ENCODE measurements at regions not wholly inside any gene's neighbourhood (a gene's known extent, or its start where the extent isn't known, plus 50 kb on each side); places are given as distances from the start of the nearest gene placed in this dataset.
"Not testable (repeated sequence)": the region's sequence is repeated elsewhere in the genome, so short reads cannot be mapped to it uniquely, and the experiment has no call there.

DNA sequence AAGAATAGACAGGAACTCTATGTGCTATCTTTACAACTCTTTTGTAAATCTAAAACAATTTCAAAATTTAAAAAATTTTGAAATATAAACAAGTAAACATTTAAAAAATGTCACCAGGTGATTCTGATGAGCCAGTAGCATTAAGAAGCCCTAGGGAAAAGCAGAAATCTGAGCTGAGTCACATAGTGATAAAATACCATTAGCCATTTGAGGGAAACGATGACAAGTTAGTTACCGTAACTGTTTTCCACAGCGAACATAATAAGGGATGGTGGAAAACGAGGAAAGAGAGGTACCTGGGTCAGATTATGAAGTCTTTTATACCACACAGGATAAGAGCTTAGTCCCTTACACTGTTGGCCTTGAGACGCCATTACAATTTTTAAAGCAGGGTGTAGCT lies 55.5 kb downstream of the PRR15 start:
- no peak for DNase-seq

DNA sequence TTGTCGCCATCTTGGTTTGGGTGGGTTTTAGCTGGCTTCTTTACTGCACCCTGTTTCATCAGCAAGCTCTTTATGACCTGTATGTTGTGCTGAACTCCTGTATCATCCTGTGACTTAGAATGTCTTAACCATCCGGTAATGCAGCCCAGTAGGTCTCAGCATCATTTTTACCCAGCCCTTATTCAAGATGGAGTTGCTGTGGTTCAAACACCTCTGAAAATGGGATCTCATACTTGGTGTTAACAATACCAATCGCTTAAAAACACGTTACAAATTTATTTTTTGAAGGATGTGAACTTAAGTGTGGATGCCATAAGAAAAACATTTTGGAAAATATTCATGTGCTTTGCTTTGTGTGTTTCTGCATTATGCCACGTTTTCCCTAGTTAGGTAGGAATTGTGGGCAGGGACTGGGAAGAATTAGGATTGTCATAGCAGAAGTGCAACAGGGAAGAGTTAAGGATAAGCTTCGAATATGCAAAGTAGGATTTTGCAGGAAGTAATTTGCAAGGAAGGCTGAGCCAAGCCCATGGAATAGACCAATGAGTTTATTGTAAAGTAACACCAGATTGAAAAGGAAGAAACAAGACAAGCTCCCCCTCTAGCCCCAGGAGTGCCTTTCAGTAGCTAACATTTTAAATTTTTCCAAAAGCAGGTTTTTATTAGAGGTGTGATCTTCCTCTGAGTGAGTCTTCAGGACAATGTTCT lies 56.4 kb downstream of the PRR15 start:
- DNase-seq: no peak

- no peak for DNase-seq
Observed at GRCh38 chr7:29620556-29620930, 56.9 kb downstream of the PRR15 start.

GRCh38 chr7:29622335-29623265 lies 59.0 kb downstream of the PRR15 start:
- DNase-seq: no peak

DNA sequence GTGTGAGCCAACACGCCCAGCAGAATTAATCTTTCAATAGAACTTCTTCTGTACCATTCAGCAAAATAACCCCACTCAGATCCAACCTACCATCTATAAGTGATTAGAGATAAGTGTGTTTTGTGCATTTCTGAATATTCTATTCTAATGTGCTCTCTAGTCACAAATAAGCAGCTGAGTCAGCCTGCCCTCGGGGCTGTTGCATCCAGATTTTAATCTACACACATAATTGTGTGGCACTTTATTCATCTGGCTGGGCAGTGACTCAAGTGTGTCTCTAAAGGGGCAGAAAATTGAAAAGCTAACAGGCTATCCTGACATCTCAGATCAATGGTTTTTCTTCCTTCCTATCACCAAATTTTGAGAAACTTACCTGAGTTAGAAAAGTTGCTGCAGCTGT lies 60.3 kb downstream of the PRR15 start:
- no peak for DNase-seq

GRCh38 chr7:29626730-29627129 lies 63.1 kb downstream of the PRR15 start:
- DNase-seq: no peak

DNA sequence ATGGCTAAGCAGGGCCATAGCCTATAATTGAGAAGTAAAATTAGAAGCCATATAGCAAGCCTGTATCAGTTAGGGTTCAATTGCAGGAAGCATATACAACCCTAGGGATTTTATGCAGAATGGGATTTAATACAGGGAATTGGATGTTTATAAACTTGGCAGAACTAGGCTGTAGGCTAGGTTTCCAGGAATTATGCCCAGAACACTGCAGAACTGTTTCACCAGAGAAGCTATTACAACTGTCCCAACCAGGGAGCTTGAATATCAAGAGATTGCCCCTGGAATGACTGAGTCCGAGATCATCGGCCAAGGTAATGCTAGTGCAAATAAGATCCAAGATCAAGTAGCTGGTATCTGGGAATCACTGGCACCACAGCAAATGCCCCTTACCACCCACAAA lies 64.0 kb downstream of the PRR15 start:
- DNase-seq: no peak

GRCh38 chr7:29629507-29629906 lies 65.9 kb downstream of the PRR15 start:
- DNase-seq: no peak

DNA sequence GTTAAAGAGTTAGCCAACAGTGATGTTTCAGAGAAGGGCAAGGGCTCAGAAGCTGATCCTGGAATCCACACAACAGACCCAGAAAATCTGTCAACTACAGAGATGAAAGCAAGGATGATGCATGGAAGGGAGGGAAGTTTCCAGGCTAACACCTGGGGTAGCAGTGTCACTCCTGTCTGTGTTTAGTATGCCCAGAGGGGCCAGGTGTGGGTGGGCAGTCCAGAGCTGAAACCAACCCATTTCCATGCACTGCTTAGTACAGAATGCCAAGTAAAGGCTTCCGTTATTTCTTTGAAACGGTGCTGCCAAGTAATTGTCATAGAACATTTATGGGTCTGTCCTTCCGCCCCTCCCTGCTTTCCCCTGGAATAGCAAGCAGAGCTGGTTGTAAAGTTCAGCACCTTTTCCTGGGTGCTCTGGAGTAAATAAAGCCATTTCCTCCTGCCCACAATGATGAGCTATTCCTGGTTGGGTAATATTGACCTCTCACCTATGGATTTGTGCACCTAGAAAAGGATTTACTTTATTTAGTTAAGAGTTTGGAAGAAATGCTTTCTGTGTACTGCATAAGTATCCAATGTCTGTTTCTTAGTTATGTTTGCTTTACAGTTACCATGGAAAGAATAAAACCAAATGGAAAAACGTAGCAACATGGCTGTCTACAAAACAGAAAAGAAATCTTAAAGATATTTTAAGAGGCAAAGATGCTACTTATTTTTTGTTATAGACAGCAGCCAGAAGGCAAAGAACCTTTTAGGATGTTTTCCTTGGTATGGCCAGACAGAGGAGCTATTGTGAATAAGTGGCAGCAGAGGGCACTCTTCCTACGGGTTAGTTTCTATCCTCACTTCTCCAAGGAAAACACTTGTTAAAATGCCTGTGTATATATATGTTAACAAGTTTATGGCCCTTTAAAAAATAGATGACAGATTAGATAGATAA lies 71.7 kb downstream of the PRR15 start:
- DNase-seq: peak; percentile 5

GRCh38 chr7:29636009-29636351 lies 72.3 kb downstream of the PRR15 start:
- DNase-seq: no peak

GRCh38 chr7:29637374-29637773 lies 73.7 kb downstream of the PRR15 start:
- no peak for DNase-seq

GRCh38 chr7:29638841-29639240 lies 75.2 kb downstream of the PRR15 start:
- DNase-seq: not testable (repeated sequence)

GRCh38 chr7:29639386-29639785 lies 75.8 kb downstream of the PRR15 start:
- DNase-seq: no peak

- DNase-seq: no peak
Observed at GRCh38 chr7:29639886-29640595, 76.4 kb downstream of the PRR15 start.

GRCh38 chr7:29641651-29642050 lies 78.0 kb downstream of the PRR15 start:
- DNase-seq: no peak

GRCh38 chr7:29642494-29643155 lies 79.0 kb downstream of the PRR15 start:
- DNase-seq: no peak

DNA sequence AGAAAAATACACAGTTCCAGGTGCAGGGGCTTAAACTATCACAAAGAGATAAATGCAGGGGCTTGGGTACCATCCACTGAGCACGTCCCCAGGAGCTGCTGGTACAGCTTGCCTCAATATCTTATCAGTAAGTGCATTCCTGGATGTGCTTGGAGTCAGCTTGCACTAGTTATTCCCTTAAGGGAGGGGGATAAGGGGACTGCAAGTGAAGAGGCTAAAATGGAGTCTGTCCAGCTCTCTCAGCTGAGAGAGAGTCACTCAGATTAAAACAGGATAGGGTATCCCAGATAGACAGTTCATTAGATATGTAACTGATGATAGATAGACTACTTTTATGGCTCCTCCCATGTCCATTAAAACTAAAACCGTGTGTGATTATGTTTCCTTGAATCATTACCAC lies 82.5 kb downstream of the PRR15 start:
- DNase-seq: not testable (repeated sequence)

DNA sequence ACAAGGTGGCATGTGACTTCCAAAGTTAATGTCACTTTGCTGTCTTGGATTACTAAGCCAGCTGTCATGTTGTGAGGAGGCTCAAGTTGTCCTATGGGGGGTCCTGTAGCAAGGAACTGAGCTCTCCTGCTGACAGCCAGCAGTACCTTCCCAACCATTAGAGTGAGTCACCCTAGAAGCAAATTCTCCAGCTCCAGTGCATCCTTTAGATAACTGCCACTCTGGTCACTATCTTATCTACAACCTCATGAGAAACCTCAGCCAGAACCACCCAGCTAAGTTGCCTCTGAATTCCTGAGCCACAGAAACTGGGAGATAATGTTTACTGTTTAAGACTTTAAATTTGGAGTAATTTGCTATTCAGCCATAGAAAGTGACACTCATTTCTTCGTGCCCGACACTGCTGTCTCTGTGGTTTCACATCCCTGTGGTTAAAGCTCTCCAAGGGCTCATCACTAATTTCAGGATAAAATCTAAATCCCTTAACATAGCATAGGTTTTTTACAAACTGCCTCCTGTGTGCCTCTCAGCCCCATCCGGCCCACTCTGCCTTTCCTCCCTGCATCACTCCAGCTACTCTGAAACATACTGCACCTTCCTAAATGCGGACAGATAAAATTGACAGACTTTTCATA lies 83.5 kb downstream of the PRR15 start:
- DNase-seq: no peak

GRCh38 chr7:29647691-29648210 lies 84.1 kb downstream of the PRR15 start:
- DNase-seq: not testable (repeated sequence)

GRCh38 chr7:29649028-29649716 lies 85.5 kb downstream of the PRR15 start:
- no peak for DNase-seq

GRCh38 chr7:29649876-29650275 lies 86.2 kb downstream of the PRR15 start:
- no peak for DNase-seq

All from GDM1 (cell line).